HG03571 (cell line): ENCODE measurements at regions not wholly inside any gene's neighbourhood (a gene's known extent, or its start where the extent isn't known, plus 50 kb on each side); places are given as distances from the start of the nearest gene placed in this dataset.
A peak's percentile ranks its signal among the peaks of the same experiment; 100 is the strongest.
"Not testable (repeated sequence)": the region's sequence is repeated elsewhere in the genome, so short reads cannot be mapped to it uniquely, and the experiment has no call there.

ENCODE experiments used
- ATAC-seq: cut with Tn5 transposase; IDR thresholded peaks from one replicate; pipeline ENCODE4 v1.9.1; 2021; ENCODE audit not compliant: unreplicated experiment

GRCh38 chr1:120465900-120466299, 51.1 kb downstream of the NBPF8 start:
- not testable (repeated sequence) for ATAC-seq

- ATAC-seq, result not testable (repeated sequence)
Measured at GRCh38 chr1:120477663-120478062, 62.8 kb downstream of the NBPF8 start.

- not testable (repeated sequence) for ATAC-seq
Measured at GRCh38 chr1:120478400-120478799, 63.6 kb downstream of the NBPF8 start.

- not testable (repeated sequence) for ATAC-seq
Measured at GRCh38 chr1:120487542-120487941, 72.7 kb downstream of the NBPF8 start.

- ATAC-seq, result not testable (repeated sequence)
Measured at GRCh38 chr1:120489217-120489616, 74.4 kb downstream of the NBPF8 start.

- ATAC-seq, result not testable (repeated sequence)
Measured at GRCh38 chr1:120497145-120497544, 82.3 kb downstream of the NBPF8 start.

- not testable (repeated sequence) for ATAC-seq
Measured at GRCh38 chr1:120503284-120503683, 88.4 kb downstream of the NBPF8 start.

GRCh38 chr1:120506352-120506751, 91.5 kb downstream of the NBPF8 start:
- ATAC-seq, result not testable (repeated sequence)

GRCh38 chr1:120508351-120508750, 93.5 kb downstream of the NBPF8 start:
- not testable (repeated sequence) for ATAC-seq

GRCh38 chr1:120509258-120509657, 94.4 kb downstream of the NBPF8 start:
- not testable (repeated sequence) for ATAC-seq

- ATAC-seq, result not testable (repeated sequence)
Measured at GRCh38 chr1:120513099-120513498, 98.3 kb downstream of the NBPF8 start.

GRCh38 chr1:120513531-120513930, 98.7 kb downstream of the NBPF8 start:
- ATAC-seq, result not testable (repeated sequence)

- not testable (repeated sequence) for ATAC-seq
Measured at GRCh38 chr1:120519196-120519595, 104.4 kb downstream of the NBPF8 start.

- ATAC-seq, result not testable (repeated sequence)
Measured at GRCh38 chr1:120524416-120524815, 109.6 kb downstream of the NBPF8 start.

- ATAC-seq, result not testable (repeated sequence)
Measured at GRCh38 chr1:120525386-120525785, 110.6 kb downstream of the NBPF8 start.

- ATAC-seq, result not testable (repeated sequence)
Measured at GRCh38 chr1:120529475-120530089, 114.7 kb downstream of the NBPF8 start.

GRCh38 chr1:120531455-120531854, 116.6 kb downstream of the NBPF8 start:
- not testable (repeated sequence) for ATAC-seq

- peak; percentile 84 for ATAC-seq
Measured at GRCh38 chr1:120534361-120535047, 119.7 kb downstream of the NBPF8 start.

- ATAC-seq, result peak; percentile 55
Measured at GRCh38 chr1:120535052-120535451, 120.2 kb downstream of the NBPF8 start.

- ATAC-seq, result not testable (repeated sequence)
Measured at GRCh38 chr1:120541394-120541793, 126.6 kb downstream of the NBPF8 start.

- not testable (repeated sequence) for ATAC-seq
Measured at GRCh38 chr1:120542365-120542764, 127.5 kb downstream of the NBPF8 start.

- ATAC-seq, result not testable (repeated sequence)
Measured at GRCh38 chr1:120542940-120543339, 128.1 kb downstream of the NBPF8 start.
